Common myeloid progenitor, CD34-positive (primary cell): ENCODE measurements at regions not wholly inside any gene's neighbourhood (a gene's known extent, or its start where the extent isn't known, plus 50 kb on each side); places are given as distances from the start of the nearest gene placed in this dataset.
"Not testable (repeated sequence)": the region's sequence is repeated elsewhere in the genome, so short reads cannot be mapped to it uniquely, and the experiment has no call there.

Experiments
- CTCF ChIA-PET: fragments of 350-600 bp; sonication (Branson Sonifier 250); formaldehyde crosslinking; loops from one replicate; lab custom pipeline; 2021; ENCODE audit warnings: antibody characterized with exemption; lab: Charles Lee
- POLR2A ChIA-PET: fragments of 350-600 bp; sonication (Branson Sonifier 250); formaldehyde crosslinking; loops from one replicate; lab custom pipeline; 2021; ENCODE audit warnings: antibody characterized with exemption; lab: Charles Lee
- DNase-seq, 3 donors: peaks; one replicate each; pipeline versions ENCODE4 v3.0.0 to v3.0.0-alpha.2; 2013
- H3K27ac ChIP-seq, 2 experiments: 1 replicate in 1 of 2; 2 replicates in 1 of 2; pipeline ENCODE4 v1.7.0; 2013; ENCODE audit warnings: inconsistent platforms in 2 of 2, low read length in 2 of 2, mild to moderate bottlenecking in 2 of 2, low read depth in 1 of 2, moderate library complexity in 1 of 2; ENCODE audit not compliant: severe bottlenecking in 2 of 2, insufficient read depth in 1 of 2, poor library complexity in 1 of 2
- H3K27me3 ChIP-seq, 5 experiments: replicated peaks in 2 of 5; 1 replicate in 3 of 5; 2 replicates in 2 of 5; pipeline versions ENCODE4 v1.6.1 to v1.7.0; 2013; ENCODE audit warnings: low read length in 4 of 5, mild to moderate bottlenecking in 2 of 5, moderate library complexity in 2 of 5, inconsistent platforms in 1 of 5; ENCODE audit not compliant: insufficient read depth in 5 of 5, control insufficient read depth in 4 of 5
- H3K36me3 ChIP-seq, 4 experiments: 1 replicate in 2 of 4; 2 replicates in 2 of 4; pipeline versions ENCODE4 v1.6.1 to v1.7.0; 2013; ENCODE audit warnings: low read length in 3 of 4, control low read depth in 1 of 4, mild to moderate bottlenecking in 1 of 4; ENCODE audit not compliant: control insufficient read depth in 4 of 4, insufficient read depth in 4 of 4
- H3K4me1 ChIP-seq, 4 experiments: 1 replicate in 3 of 4; 2 replicates in 1 of 4; pipeline versions ENCODE4 v1.6.1 to v1.7.1; 2013; ENCODE audit warnings: low read length in 3 of 4, mild to moderate bottlenecking in 3 of 4, control low read depth in 1 of 4, inconsistent platforms in 1 of 4, moderate library complexity in 1 of 4; ENCODE audit not compliant: control insufficient read depth in 4 of 4, insufficient read depth in 4 of 4; ENCODE audit errors: control extremely low read depth in 1 of 4
- H3K4me3 ChIP-seq, 7 experiments: 1 replicate in 4 of 7; 2 replicates in 3 of 7; pipeline versions ENCODE4 v1.5.1 to v1.7.0; 2013; ENCODE audit warnings: mild to moderate bottlenecking in 7 of 7, low read length in 6 of 7, moderate library complexity in 6 of 7, inconsistent platforms in 2 of 7, low read depth in 2 of 7, control low read depth in 1 of 7; ENCODE audit not compliant: insufficient read depth in 4 of 7, control insufficient read depth in 1 of 7; ENCODE audit errors: extremely low read depth in 1 of 7
- H3K9me3 ChIP-seq, 5 experiments: 1 replicate in 4 of 5; 2 replicates in 1 of 5; pipeline versions ENCODE4 v1.6.1 to v1.7.1; 2013; ENCODE audit warnings: low read length in 4 of 5, mild to moderate bottlenecking in 2 of 5, inconsistent platforms in 1 of 5, low read depth in 1 of 5, moderate library complexity in 1 of 5; ENCODE audit not compliant: control insufficient read depth in 4 of 5, insufficient read depth in 2 of 5; ENCODE audit errors: control extremely low read depth in 1 of 5
- WGBS: methylation state at CpG from one replicate; pipeline ENCODE4 v1.1.5; 2013; ENCODE audit not compliant: insufficient coverage; 5-methylcytosine and 5-hydroxymethylcytosine counted together

DNA sequence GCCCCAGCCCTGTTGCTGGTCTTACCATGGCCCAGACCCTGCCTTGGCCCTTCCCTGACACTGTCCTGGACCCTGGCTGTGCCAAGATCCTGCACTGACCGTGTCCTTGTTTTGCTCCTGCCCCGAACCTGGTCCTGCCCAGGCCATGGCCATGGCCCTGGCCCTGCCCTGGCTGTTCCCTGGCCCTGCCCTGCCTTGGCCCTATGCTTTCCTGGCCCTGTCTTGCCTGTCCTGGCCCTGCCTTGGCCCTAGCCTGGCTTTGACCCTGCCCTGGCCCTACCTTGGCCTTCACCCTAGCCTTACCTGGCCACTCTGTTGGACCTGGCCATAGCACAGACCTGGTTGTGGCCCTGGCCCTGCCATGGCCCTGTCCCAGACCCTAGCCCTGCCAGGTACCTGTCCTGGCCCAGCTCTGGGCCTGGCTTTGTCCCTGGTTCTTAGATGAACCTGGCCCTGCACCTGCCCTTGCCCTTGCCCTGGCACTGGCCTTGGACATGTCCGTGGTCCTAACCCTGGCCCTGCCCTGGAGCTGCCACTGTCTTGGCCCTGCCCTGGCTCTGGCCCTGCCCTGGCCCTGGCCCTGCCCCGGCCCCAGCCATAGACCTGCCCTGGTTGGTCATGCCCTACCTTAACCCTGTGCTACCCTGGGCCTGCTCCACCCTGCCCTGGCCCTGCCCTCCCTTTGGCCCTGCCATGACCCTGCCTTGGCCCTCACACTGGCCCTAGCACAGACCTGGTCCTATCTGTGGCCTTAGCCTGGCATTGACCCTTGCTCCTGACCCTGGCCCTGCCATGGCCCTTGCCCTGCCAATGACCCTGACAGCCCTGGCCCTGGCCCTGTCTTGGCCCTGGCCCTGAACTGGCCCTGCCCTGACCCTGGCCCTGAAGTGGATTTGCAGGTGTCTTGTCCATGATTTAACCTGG lies 238.1 kb downstream of the GOLGA6L6 start:
- H3K9me3 ChIP-seq = peaks cover 0 to 30% (median 4%) of the 10 kb centered on the region in 5 experiments
- DNase-seq, H3K27me3 ChIP-seq, H3K4me1 ChIP-seq, CTCF ChIA-PET, H3K36me3 ChIP-seq, POLR2A ChIA-PET, H3K27ac ChIP-seq, H3K4me3 ChIP-seq: not testable (repeated sequence)
- WGBS = 84% methylated on average over 3 of the region's 4 CpGs

DNA sequence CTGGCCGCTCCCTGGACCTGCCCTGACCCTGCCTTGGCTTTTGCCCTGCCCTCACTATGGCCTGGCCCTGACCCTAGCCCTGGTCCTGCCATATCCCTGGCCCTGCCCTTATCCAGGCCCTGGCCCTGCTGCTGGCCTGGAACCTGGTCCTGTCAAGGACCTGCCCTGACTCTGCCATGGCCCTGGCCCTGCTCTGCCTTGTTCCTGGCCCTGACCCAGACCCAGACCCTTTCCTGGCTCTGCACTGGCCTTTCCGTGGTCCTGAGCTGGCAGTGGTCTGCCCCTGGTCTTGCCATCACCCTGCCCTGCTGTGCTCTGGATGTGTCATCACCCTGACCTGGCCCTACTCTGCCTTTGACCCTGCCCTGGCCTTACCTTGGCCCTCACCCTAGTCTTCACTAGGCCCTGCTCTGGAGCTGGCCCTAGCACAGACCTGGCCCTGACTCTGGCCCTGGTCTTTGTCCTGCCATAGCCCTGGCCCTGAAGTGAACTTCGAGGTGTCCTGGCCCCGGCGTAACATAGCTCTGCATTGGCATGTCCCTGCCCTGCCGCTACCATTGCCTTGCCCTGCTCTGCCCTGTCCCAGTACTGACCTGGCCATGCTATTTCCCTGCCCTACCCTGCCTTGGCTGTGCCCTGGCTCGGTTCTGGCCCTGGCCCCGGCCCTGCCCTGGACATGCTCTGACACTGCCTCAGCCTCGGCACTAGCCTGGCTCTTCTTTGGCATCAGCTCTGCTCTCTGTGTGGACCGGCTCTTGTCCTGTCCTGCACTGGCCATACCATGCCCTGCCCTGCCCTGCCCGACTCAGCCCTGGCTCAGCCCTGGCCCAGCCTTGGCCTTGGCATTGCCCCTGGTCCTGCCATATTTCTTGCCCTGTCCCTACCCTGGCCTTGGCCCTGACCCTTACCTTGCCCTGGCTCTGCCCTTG lies 239.2 kb downstream of the GOLGA6L6 start:
- 92% methylated on average over 11 of the region's 11 CpGs for WGBS
- H3K4me3 ChIP-seq, POLR2A ChIA-PET, H3K4me1 ChIP-seq, H3K27ac ChIP-seq, DNase-seq, H3K27me3 ChIP-seq, CTCF ChIA-PET, H3K36me3 ChIP-seq: not testable (repeated sequence)
- H3K9me3 ChIP-seq = peaks cover 0 to 30% (median 4%) of the 10 kb centered on the region in 5 experiments

DNA sequence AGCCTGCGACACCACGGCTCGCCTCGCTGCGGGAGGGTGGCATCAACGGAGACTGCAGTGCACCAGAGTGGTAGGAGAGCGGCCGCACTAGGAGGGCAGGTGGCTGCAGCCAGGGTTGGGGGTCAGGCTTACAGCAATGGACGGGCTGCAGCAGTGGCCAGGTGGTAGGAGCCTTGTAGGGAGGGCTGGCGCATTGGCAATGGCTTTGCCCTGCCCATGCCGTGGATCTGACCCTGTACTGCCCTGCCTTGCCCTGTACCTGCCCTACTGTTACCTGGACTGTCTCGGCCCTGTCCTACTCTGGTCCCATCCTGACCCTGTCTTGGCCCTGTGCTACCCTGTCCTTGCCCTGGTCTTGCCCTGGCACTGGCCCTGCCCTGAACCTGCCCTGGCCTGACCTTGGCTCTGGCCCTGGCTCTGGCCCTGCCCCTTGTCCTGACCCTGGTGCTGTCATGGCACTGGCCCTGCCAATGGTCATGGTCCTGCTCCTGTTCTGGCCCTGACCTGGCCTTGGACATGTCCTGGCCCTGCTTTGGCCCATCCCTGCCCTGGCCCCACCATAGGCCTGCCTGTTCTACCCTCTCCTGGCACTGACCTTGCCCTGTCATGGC lies 240.0 kb downstream of the GOLGA6L6 start:
- H3K36me3 ChIP-seq, H3K4me1 ChIP-seq, H3K27ac ChIP-seq, POLR2A ChIA-PET, CTCF ChIA-PET, DNase-seq, H3K4me3 ChIP-seq, H3K27me3 ChIP-seq: not testable (repeated sequence)
- 93% methylated on average over 12 of the region's 12 CpGs for WGBS
- H3K9me3 ChIP-seq = peaks cover 0 to 27% (median 4%) of the 10 kb centered on the region in 5 experiments

DNA sequence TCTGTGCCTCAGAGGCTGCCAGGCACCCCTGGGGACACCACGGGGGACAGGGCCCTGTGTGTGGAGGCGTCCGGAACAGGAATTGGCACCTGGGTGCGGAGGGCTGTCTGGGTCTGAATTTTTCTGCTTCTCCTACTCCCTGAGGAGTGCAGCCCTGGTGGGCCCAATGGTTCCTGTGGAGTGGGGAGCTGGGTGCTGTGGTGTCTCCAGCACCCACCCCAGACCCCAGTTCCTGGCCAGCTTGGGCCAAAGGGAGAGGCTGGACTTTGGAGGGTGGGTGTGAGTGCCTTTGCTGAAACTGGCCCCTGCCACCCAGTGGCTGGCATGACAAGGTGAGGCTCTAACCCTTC lies 240.6 kb downstream of the GOLGA6L6 start:
- H3K9me3 ChIP-seq = peaks cover 0 to 25% (median 3%) of the 10 kb centered on the region in 5 experiments
- DNase-seq, H3K4me3 ChIP-seq, H3K27me3 ChIP-seq, CTCF ChIA-PET, POLR2A ChIA-PET, H3K4me1 ChIP-seq, H3K36me3 ChIP-seq, H3K27ac ChIP-seq: not testable (repeated sequence)
- 100% methylated on average over 4 of the region's 4 CpGs for WGBS

DNA sequence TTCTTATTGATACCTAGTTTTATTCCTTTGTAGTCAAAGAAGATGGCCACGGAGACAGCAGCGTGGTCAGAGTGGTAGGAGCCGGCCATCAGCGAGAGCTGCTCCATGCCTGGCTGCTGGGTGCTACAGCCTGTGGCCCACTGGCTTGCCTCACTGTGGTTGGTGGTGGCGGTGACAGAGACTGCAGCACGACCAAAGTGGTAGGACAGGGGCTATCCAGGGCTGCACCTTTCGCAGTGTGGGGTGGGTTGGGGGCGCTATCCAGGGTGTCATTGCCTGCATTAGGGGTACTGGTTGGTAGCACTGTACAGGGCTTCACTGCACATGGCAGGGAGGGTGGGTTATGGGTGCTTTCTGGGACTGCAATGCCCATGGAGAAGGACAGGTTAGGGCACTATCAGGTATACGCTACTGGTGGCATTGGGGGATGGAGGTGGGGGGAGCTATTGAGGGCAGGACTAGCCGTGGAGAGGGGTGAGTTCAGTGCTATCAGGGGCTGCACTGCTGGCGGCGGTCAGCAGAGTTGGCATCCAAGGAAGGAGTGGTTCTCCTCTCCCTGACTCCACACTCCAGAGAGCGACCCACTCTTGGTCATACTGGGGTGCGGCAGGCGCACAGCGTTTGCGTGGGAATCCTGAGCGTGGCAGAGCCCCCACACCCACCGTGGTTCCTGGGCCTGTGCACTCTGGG lies 241.1 kb downstream of the GOLGA6L6 start:
- DNase-seq, H3K27me3 ChIP-seq, H3K4me3 ChIP-seq, POLR2A ChIA-PET, CTCF ChIA-PET, H3K27ac ChIP-seq, H3K36me3 ChIP-seq, H3K4me1 ChIP-seq: not testable (repeated sequence)
- peaks cover 0 to 23% (median 1%) of the 10 kb centered on the region in 5 experiments for H3K9me3 ChIP-seq
- 91% methylated on average over 14 of the region's 19 CpGs for WGBS

DNA sequence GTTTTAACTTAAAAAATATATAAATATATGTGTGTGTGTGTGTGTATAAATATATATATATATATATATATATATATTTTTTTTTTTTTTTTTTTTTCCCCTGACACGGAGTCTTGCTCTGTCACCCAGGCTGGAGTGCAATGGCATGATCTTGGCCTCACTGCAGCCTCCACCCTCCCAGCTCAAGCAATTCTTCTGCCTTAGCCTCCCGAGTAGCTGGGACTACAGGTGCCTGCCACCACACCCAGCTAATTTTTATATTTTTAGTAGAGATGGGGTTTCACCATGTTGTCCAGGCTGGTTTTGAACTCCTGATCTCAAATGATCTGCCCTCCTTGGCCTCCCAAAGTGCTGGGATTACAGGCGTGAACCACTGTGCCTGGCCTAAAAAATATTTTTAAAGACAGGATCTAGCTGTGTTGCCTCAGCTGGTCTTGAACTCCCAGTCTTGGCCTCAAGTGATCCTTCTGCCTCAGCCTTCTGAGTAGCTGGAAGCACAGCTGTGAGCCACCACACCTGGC lies 243.9 kb downstream of the GOLGA6L6 start:
- peaks cover 0 to 18% (median 8%) of the 10 kb centered on the region in 5 experiments for H3K9me3 ChIP-seq
- H3K4me1 ChIP-seq, CTCF ChIA-PET, DNase-seq, H3K4me3 ChIP-seq, H3K36me3 ChIP-seq, H3K27ac ChIP-seq, POLR2A ChIA-PET, H3K27me3 ChIP-seq: not testable (repeated sequence)
- 100% methylated on average over 1 of the region's 3 CpGs for WGBS
